T follicular helper cell (primary cell): ENCODE measurements at regions not wholly inside any gene's neighbourhood (a gene's known extent, or its start where the extent isn't known, plus 50 kb on each side); places are given as distances from the start of the nearest gene placed in this dataset.

Experiments used
- DNase-seq: peaks from one replicate; pipeline ENCODE4 v3.0.0-alpha.2; 2020; ENCODE audit warnings: low read depth

- no peak for DNase-seq
Observed at GRCh38 chr10:124303662-124304418, 114.9 kb downstream of the OAT start.

- DNase-seq: no peak
Observed at GRCh38 chr10:124302951-124303505, 115.7 kb downstream of the OAT start.

GRCh38 chr10:124301736-124302135 is 117.0 kb downstream of the OAT start:
- DNase-seq: no peak

- no peak for DNase-seq
Observed at GRCh38 chr10:124300735-124301134, 118.0 kb downstream of the OAT start.

GRCh38 chr10:124300224-124300623 is 118.5 kb downstream of the OAT start:
- no peak for DNase-seq

- DNase-seq: no peak
Observed at GRCh38 chr10:124299696-124300095, 119.0 kb downstream of the OAT start.

GRCh38 chr10:124298891-124299290 is 119.8 kb downstream of the OAT start:
- no peak for DNase-seq

GRCh38 chr10:124296813-124297788 is 121.6 kb downstream of the OAT start:
- no peak for DNase-seq

GRCh38 chr10:124296121-124296812 is 122.5 kb downstream of the OAT start:
- DNase-seq: no peak

- DNase-seq: no peak
Observed at GRCh38 chr10:124294811-124295770, 123.6 kb downstream of the OAT start.

GRCh38 chr10:124293616-124294449 is 124.9 kb downstream of the OAT start:
- DNase-seq: no peak

GRCh38 chr10:124292911-124293615 is 125.7 kb downstream of the OAT start:
- DNase-seq: no peak

- DNase-seq: no peak
Observed at GRCh38 chr10:124291001-124291701, 127.6 kb downstream of the OAT start.

GRCh38 chr10:124289851-124290795 is 128.6 kb downstream of the OAT start:
- DNase-seq: no peak

GRCh38 chr10:124288928-124289850 is 129.5 kb downstream of the OAT start:
- DNase-seq: no peak

- no peak for DNase-seq
Observed at GRCh38 chr10:124288486-124288885, 130.2 kb downstream of the OAT start.
